ENCODE measurements at regions not wholly inside any gene's neighbourhood (a gene's known extent, or its start where the extent isn't known, plus 50 kb on each side); places are given as distances from the start of the nearest gene placed in this dataset.

- peak; percentile 87 for DNase-seq (ENCODE audit: low spot score)
- TF ChIP-seq CTCF (IDR thresholded peaks at IDR 0.05) = peak; percentile 69
- no peaks in the 10 kb centered on the region for H3K9me3 Mint-ChIP-seq (ENCODE audit: low read depth)
- H3K4me3 Mint-ChIP-seq (ENCODE audit: unreplicated experiment) = no peak overlapping the region
- H3K36me3 Mint-ChIP-seq (ENCODE audit: low read depth) = no peaks in the 10 kb centered on the region
- peaks cover 44% of the 10 kb centered on the region for H3K4me1 Mint-ChIP-seq (ENCODE audit: low read depth)
- no peak overlapping the region for H3K27ac Mint-ChIP-seq (ENCODE audit: unreplicated experiment)
- no peaks in the 10 kb centered on the region for H3K27me3 Mint-ChIP-seq (ENCODE audit: low read depth)
Measured at GRCh38 chr6:44004625-44005506, 122.4 kb downstream of the MRPL14 start.

- H3K36me3 Mint-ChIP-seq (ENCODE audit: low read depth) = no peaks in the 10 kb centered on the region
Measured at GRCh38 chr6:44004136-44004535, 123.1 kb downstream of the MRPL14 start.

DNA sequence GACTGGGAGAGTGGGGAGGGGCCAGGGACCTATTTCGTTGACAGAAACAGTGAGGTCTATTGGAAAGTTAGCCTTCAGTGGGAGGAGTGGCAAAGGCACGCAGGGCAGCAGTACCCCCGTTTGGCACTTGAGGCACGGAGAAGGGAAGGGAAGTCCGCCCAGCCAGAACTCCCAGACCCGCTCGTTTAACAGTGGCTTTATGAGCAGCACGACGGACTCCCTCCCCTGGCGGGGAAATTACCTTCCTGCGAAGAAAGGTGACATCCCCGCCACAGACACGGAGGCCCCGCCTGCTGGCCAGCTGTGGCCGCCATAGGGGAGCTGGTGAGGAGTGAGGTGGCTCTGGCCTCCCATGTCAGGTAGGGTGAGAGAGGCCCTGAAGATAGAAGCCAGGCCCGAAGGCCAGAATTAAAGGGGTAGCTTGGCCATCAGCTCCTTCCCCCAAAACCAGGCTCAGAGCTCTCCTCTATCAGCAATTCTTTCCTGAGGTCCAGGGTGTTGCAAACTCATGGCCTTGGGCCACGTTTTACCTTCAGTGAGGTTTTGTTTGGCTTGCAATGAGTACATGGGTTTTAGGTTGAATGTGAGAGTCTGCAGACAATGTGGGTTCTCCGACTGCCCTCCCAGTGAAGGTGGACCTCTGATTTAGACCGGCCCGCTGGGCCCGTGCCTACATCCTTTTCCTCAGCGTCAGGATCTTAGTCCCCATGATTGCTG is 123.7 kb downstream of the MRPL14 start:
- no peak overlapping the region for H3K4me3 Mint-ChIP-seq (ENCODE audit: unreplicated experiment)
- H3K4me1 Mint-ChIP-seq (ENCODE audit: low read depth) = peaks cover 42% of the 10 kb centered on the region
- no peaks in the 10 kb centered on the region for H3K9me3 Mint-ChIP-seq (ENCODE audit: low read depth)
- H3K27me3 Mint-ChIP-seq (ENCODE audit: low read depth) = no peaks in the 10 kb centered on the region
- peak; percentile 75 for DNase-seq (ENCODE audit: low spot score)
- H3K36me3 Mint-ChIP-seq (ENCODE audit: low read depth) = no peaks in the 10 kb centered on the region
- no peak overlapping the region for H3K27ac Mint-ChIP-seq (ENCODE audit: unreplicated experiment)
- TF ChIP-seq CTCF (IDR thresholded peaks at IDR 0.05) = no peak

More at GRCh38 chr6:44004136-44004535, 123.1 kb downstream of the MRPL14 start:
- no peaks in the 10 kb centered on the region for H3K9me3 Mint-ChIP-seq (ENCODE audit: low read depth)
- no peak for TF ChIP-seq CTCF (IDR thresholded peaks at IDR 0.05)
- H3K4me1 Mint-ChIP-seq (ENCODE audit: low read depth) = peaks cover 42% of the 10 kb centered on the region
- no peak overlapping the region for H3K4me3 Mint-ChIP-seq (ENCODE audit: unreplicated experiment)
- H3K27me3 Mint-ChIP-seq (ENCODE audit: low read depth) = no peaks in the 10 kb centered on the region
- H3K27ac Mint-ChIP-seq (ENCODE audit: unreplicated experiment) = no peak overlapping the region
- no peak for DNase-seq (ENCODE audit: low spot score)

GRCh38 chr6:44002593-44003344 is 124.5 kb downstream of the MRPL14 start:
- DNase-seq (ENCODE audit: low spot score) = peak; percentile 89
- Mint-ChIP-seq H3K4me3 (ENCODE audit: unreplicated experiment) (peak overlapping the region; percentile 58), H3K9me3 (ENCODE audit: low read depth) (no peaks in the 10 kb centered on the region), H3K27ac (ENCODE audit: unreplicated experiment) (peak overlapping the region; percentile 36), H3K4me1 (ENCODE audit: low read depth) (peaks cover 42% of the 10 kb centered on the region), H3K27me3 (ENCODE audit: low read depth) (no peaks in the 10 kb centered on the region), H3K36me3 (ENCODE audit: low read depth) (no peaks in the 10 kb centered on the region)
- peak; percentile 66 for TF ChIP-seq CTCF (IDR thresholded peaks at IDR 0.05)

DNA sequence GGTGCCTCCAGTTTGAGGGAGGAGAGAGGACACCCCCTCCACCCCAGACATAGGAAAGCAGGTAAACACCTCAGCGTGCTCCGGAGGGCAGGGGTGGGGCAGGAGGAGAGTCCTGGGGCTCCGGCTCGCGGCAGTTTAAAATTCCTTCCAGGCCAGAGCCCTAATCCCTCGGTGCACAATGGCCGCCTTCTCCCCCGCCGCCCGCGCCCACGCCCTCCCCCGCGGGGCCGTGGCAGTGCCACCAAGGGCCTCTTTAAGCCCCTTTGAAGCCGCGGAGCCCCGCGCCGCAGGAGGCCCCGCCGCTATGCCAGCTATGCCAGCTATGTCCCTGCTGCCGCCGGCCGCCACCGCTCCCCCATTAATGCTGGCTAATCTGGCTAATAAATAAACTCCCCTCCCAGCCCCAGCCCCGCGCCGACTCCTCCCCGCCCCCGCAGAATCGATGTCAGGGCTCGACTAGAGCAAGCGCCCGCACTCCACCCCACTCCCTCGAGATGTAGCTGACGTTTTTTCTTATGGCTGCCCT is 125.1 kb downstream of the MRPL14 start:
- Mint-ChIP-seq H3K4me3 (ENCODE audit: unreplicated experiment) (peak overlapping the region; percentile 48), H3K4me1 (ENCODE audit: low read depth) (peaks cover 42% of the 10 kb centered on the region), H3K36me3 (ENCODE audit: low read depth) (no peaks in the 10 kb centered on the region), H3K27me3 (ENCODE audit: low read depth) (no peaks in the 10 kb centered on the region), H3K9me3 (ENCODE audit: low read depth) (no peaks in the 10 kb centered on the region), H3K27ac (ENCODE audit: unreplicated experiment) (no peak overlapping the region)
- peak; percentile 72 for DNase-seq (ENCODE audit: low spot score)
- no peak for TF ChIP-seq CTCF (IDR thresholded peaks at IDR 0.05)

Data from chondrocyte (in vitro differentiated cells).